Testis (tissue), 2 donors: ENCODE measurements at regions not wholly inside any gene's neighbourhood (a gene's known extent, or its start where the extent isn't known, plus 50 kb on each side); places are given as distances from the start of the nearest gene placed in this dataset.

Experiments
- DNase-seq: peaks from one replicate; pipeline ENCODE4 v3.0.0-alpha.2; 2019
- H3K27ac ChIP-seq, 2 donors: fragments of 200-600 bp; sonication (generic); one replicate each; pipeline ENCODE4 v1.5.1; 2019
- H3K27me3 ChIP-seq: fragments of 200-600 bp; sonication (generic); one replicate; pipeline ENCODE4 v1.5.1; 2019
- H3K36me3 ChIP-seq: fragments of 200-600 bp; sonication (generic); one replicate; pipeline ENCODE4 v1.5.1; 2017; ENCODE audit warnings: low read depth; ENCODE audit errors: missing control alignments
- H3K4me1 ChIP-seq: fragments of 200-600 bp; sonication (generic); one replicate; pipeline ENCODE4 v1.5.1; 2019
- H3K4me3 ChIP-seq, 2 donors: fragments of 200-600 bp; sonication (generic); one replicate each; pipeline ENCODE4 v1.5.1; 2017 to 2019
- H3K9me3 ChIP-seq: fragments of 200-600 bp; sonication (generic); one replicate; pipeline ENCODE4 v1.5.1; 2017
- POLR2A ChIP-seq: fragments of 450-650 bp; IDR thresholded peaks from one replicate; pipeline ENCODE4 v1.6.1; 2017; ENCODE audit warnings: antibody characterized with exemption, mild to moderate bottlenecking, moderate library complexity
- WGBS, 2 donors: methylation state at CpG; one replicate each; pipeline ENCODE4 v1.1.5; 2018; 5-methylcytosine and 5-hydroxymethylcytosine counted together
- intact Hi-C: fragments of 100-400 bp; cut with DNase I; formaldehyde crosslinking; loops from one replicate; pipeline ENCODE4 v1.15.1; 2023; ENCODE audit warnings: low total_unique reads
- TF ChIP-seq, protein P1 (sequence below), 3 experiments: fragments of 450-650 bp in 2 of 3; fragments of 200-600 bp in 1 of 3; sonication (generic) in 1 of 3; IDR thresholded peaks; one replicate each; pipeline ENCODE4 v1.5.1; 2016 to 2019; ENCODE audit warnings: antibody characterized with exemption in 3 of 3, mild to moderate bottlenecking in 2 of 3, moderate library complexity in 1 of 3

DNA sequence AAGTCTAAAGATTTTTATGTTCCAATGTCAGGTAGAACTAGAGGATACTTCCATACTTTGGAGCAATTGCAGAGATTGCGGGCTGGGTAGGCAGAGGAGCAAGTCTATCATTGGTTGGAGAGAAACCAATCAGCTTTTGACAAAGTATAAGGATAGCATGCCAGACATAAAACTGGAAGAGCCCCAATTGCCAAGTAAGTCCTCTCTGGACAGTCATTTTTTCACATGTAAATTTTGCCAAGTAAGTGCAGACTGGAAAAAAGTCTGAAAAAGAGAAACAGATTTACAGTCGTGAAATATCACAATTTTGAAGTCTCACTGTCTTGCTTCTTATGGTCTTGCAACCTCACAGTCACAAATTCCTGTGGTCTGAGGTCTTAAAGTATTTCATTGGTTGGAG, 131.4 kb upstream of the C21orf91 start:
- Histone ChIP-seq H3K4me1 (no peaks in the 10 kb centered on the region), H3K4me3 (no peak overlapping the region), H3K9me3 (no peaks in the 10 kb centered on the region), H3K27ac (no peak overlapping the region), H3K36me3 (no peaks in the 10 kb centered on the region), H3K27me3 (no peaks in the 10 kb centered on the region)
- intact Hi-C loops, result no loop called here
- DNase-seq, result no peak
- 78 to 86% methylated on average over 2 of the region's 2 CpGs for WGBS, 2 donors
- no peak for TF ChIP-seq POLR2A
- TF ChIP-seq, protein P1, sequence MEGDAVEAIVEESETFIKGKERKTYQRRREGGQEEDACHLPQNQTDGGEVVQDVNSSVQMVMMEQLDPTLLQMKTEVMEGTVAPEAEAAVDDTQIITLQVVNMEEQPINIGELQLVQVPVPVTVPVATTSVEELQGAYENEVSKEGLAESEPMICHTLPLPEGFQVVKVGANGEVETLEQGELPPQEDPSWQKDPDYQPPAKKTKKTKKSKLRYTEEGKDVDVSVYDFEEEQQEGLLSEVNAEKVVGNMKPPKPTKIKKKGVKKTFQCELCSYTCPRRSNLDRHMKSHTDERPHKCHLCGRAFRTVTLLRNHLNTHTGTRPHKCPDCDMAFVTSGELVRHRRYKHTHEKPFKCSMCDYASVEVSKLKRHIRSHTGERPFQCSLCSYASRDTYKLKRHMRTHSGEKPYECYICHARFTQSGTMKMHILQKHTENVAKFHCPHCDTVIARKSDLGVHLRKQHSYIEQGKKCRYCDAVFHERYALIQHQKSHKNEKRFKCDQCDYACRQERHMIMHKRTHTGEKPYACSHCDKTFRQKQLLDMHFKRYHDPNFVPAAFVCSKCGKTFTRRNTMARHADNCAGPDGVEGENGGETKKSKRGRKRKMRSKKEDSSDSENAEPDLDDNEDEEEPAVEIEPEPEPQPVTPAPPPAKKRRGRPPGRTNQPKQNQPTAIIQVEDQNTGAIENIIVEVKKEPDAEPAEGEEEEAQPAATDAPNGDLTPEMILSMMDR (IDR thresholded peaks at IDR 0.05), result no peak

- no peak for DNase-seq
- H3K9me3 ChIP-seq, result no peaks in the 10 kb centered on the region
- H3K36me3 ChIP-seq, result no peaks in the 10 kb centered on the region
- TF ChIP-seq, protein P1 (IDR thresholded peaks at IDR 0.05), result no peak
- TF ChIP-seq POLR2A, result no peak
- intact Hi-C loops, result no loop called here
- H3K27me3 ChIP-seq, result no peaks in the 10 kb centered on the region
- no peak overlapping the region for H3K4me3 ChIP-seq
- no peak overlapping the region for H3K27ac ChIP-seq
- H3K4me1 ChIP-seq, result no peaks in the 10 kb centered on the region
Observed at GRCh38 chr21:17949421-17949820, 130.3 kb upstream of the C21orf91 start.

GRCh38 chr21:17947531-17947930, 128.4 kb upstream of the C21orf91 start:
- no peaks in the 10 kb centered on the region for H3K27me3 ChIP-seq
- H3K36me3 ChIP-seq, result no peaks in the 10 kb centered on the region
- intact Hi-C loops, result no loop called here
- no peaks in the 10 kb centered on the region for H3K4me1 ChIP-seq
- H3K27ac ChIP-seq, result no peak overlapping the region
- TF ChIP-seq, protein P1 (IDR thresholded peaks at IDR 0.05), result no peak
- TF ChIP-seq POLR2A, result no peak
- 38 to 60% methylated on average over 2 of the region's 2 CpGs for WGBS, 2 donors
- H3K9me3 ChIP-seq, result no peaks in the 10 kb centered on the region
- no peak overlapping the region for H3K4me3 ChIP-seq
- no peak for DNase-seq

DNA sequence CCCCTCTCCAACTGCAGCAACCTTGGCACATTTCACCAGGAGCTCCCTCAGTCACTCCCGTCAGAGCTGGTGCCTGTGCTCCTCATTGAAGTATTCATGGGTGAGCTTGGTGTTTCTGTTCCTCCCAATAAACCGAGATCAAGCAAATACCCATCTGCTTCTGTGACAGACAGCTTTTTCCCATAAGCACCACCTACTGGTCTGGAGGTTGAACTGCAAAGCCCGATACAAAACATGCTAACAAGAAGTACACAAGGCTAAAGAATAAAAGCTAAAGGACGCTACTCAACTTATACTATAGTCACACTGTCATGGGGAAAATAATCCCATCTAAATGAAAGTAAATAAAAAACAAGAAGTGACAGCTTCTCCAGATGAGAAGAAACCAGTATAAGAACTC, 111.9 kb upstream of the C21orf91 start:
- Histone ChIP-seq H3K9me3 (no peaks in the 10 kb centered on the region), H3K4me1 (no peaks in the 10 kb centered on the region), H3K27ac (no peak overlapping the region), H3K4me3 (peak overlapping the region; percentile 18 to 21), H3K27me3 (no peaks in the 10 kb centered on the region), H3K36me3 (no peaks in the 10 kb centered on the region)
- no peak for DNase-seq
- WGBS, 2 donors, result 66 to 87% methylated on average over 4 of the region's 4 CpGs
- TF ChIP-seq, protein P1 (IDR thresholded peaks at IDR 0.05), result peak in 2 of 3 experiments; percentile 11 to 31
- no peak for TF ChIP-seq POLR2A
- intact Hi-C loops, result no loop called here

DNA sequence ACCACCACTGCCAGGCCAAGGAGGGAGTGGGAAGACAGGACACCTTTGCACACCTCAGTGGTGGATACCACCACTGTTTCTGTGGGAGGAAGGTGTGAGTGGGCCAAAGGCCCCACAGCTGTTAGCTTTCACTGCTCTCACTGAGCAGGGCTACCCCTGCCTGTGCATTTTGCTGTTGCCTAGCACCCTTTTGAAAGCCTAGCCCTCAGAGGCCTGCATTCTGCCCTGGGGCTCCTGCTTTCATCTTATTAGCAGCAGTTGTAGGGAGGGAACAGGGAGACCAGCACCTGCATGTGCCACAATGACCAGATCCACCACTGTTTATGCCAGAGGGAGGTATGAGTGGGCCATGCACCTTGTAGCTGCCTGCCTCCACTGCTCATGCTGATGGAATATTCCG, 110.9 kb upstream of the C21orf91 start:
- H3K27me3 ChIP-seq, result no peaks in the 10 kb centered on the region
- DNase-seq, result no peak
- H3K27ac ChIP-seq, result no peak overlapping the region
- no peaks in the 10 kb centered on the region for H3K4me1 ChIP-seq
- WGBS, 2 donors, result 92 to 100% methylated on average over 1 of the region's 1 CpG
- H3K9me3 ChIP-seq, result no peaks in the 10 kb centered on the region
- no peak for TF ChIP-seq POLR2A
- TF ChIP-seq, protein P1 (IDR thresholded peaks at IDR 0.05), result no peak
- no peak overlapping the region for H3K4me3 ChIP-seq
- intact Hi-C loops, result no loop called here
- H3K36me3 ChIP-seq, result no peaks in the 10 kb centered on the region
